ENCODE measurements at regions not wholly inside any gene's neighbourhood (a gene's known extent, or its start where the extent isn't known, plus 50 kb on each side); places are given as distances from the start of the nearest gene placed in this dataset.

DNA sequence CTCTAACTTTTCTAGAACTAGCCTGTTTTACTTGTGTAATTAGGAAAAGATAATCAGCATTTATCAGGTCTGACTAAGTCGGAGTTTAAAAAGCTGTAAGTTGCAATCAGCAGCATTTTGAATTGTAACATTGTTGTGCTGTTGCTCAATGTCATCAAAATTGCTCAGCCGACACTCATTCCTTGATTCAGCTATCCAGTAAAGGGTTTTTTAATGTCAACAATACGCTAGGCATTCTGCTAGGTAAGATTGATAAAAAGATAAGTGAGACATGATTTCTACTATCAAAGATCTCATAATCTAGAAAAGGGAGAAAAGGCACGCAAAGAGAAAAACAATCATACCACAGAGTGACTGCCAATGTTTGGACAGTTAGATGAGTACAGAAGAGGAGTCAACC lies 327.1 kb upstream of the CDH2 start:
- no peak for TF ChIP-seq ARNTL (CRISPR knock-in tag; IDR thresholded peaks at IDR 0.05; ENCODE audit: borderline replicate concordance, low read depth)
- no peak for ATAC-seq

- TF ChIP-seq CSDC2 (CRISPR knock-in tag; IDR thresholded peaks at IDR 0.05) (no peak), ESRRG (CRISPR knock-in tag; IDR thresholded peaks at IDR 0.05) (no peak), POU6F1 (CRISPR knock-in tag; IDR thresholded peaks at IDR 0.05; ENCODE audit: borderline replicate concordance, low read depth) (no peak), ZNF8 (CRISPR knock-in tag; IDR thresholded peaks at IDR 0.05) (no peak), SNAI2 (CRISPR knock-in tag; IDR thresholded peaks at IDR 0.05) (no peak), TOX (CRISPR knock-in tag; IDR thresholded peaks at IDR 0.05; ENCODE audit: borderline replicate concordance) (no peak), GLIS3 (CRISPR knock-in tag; IDR thresholded peaks at IDR 0.05) (no peak), ARNTL (CRISPR knock-in tag; IDR thresholded peaks at IDR 0.05; ENCODE audit: borderline replicate concordance, low read depth) (no peak), BACH2 (CRISPR knock-in tag; IDR thresholded peaks at IDR 0.05; ENCODE audit: borderline replicate concordance) (no peak), ZNF70 (CRISPR knock-in tag; IDR thresholded peaks at IDR 0.05) (no peak), PPARA (CRISPR knock-in tag; IDR thresholded peaks at IDR 0.05; ENCODE audit: borderline replicate concordance) (no peak), ZFP30 (CRISPR knock-in tag; IDR thresholded peaks at IDR 0.05) (no peak), ISL1 (CRISPR knock-in tag; IDR thresholded peaks at IDR 0.05) (no peak), TCF4 (CRISPR knock-in tag; IDR thresholded peaks at IDR 0.05; ENCODE audit: borderline replicate concordance) (no peak), ZNF565 (CRISPR knock-in tag; conservative IDR thresholded peaks at IDR 0.05; ENCODE audit: low read depth) (no peak), OSR1 (CRISPR knock-in tag; IDR thresholded peaks at IDR 0.05) (no peak), RARB (CRISPR knock-in tag; IDR thresholded peaks at IDR 0.05) (no peak), ZFP3 (CRISPR knock-in tag; IDR thresholded peaks at IDR 0.05) (no peak)
- TF ChIP-seq, protein P1, sequence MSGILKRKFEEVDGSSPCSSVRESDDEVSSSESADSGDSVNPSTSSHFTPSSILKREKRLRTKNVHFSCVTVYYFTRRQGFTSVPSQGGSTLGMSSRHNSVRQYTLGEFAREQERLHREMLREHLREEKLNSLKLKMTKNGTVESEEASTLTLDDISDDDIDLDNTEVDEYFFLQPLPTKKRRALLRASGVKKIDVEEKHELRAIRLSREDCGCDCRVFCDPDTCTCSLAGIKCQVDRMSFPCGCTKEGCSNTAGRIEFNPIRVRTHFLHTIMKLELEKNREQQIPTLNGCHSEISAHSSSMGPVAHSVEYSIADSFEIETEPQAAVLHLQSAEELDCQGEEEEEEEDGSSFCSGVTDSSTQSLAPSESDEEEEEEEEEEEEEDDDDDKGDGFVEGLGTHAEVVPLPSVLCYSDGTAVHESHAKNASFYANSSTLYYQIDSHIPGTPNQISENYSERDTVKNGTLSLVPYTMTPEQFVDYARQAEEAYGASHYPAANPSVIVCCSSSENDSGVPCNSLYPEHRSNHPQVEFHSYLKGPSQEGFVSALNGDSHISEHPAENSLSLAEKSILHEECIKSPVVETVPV (CRISPR knock-in tag; IDR thresholded peaks at IDR 0.05), result no peak
- ATAC-seq, result no peak
Observed at GRCh38 chr18:28494151-28494550, 317.2 kb upstream of the CDH2 start.

DNA sequence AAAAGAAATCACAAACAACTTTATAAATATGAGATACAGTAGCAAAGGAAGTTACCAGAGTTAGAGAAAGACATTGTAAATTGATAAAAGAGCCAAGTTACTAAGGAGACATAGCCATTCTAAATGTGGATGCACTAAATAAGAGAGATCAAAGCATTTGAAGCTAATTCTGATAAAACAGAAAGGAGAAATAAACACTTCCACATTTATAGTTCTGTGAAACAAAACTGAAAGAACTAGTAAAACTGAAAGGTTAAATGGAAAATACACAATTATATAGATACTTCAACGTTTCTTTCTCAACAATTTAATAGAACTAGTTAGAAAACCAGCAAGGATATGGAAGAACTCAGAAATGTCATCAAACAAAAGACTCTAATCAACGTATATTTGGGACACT lies 309.0 kb upstream of the CDH2 start:
- TF ChIP-seq TCF4 (CRISPR knock-in tag; IDR thresholded peaks at IDR 0.05; ENCODE audit: borderline replicate concordance) (no peak), GLIS3 (CRISPR knock-in tag; IDR thresholded peaks at IDR 0.05) (no peak), BACH2 (CRISPR knock-in tag; IDR thresholded peaks at IDR 0.05; ENCODE audit: borderline replicate concordance) (no peak), PPARA (CRISPR knock-in tag; IDR thresholded peaks at IDR 0.05; ENCODE audit: borderline replicate concordance) (no peak), ZFP30 (CRISPR knock-in tag; IDR thresholded peaks at IDR 0.05) (no peak)
- ATAC-seq, result no peak

- peak; percentile 65 for ATAC-seq
- TF ChIP-seq TCF4 (CRISPR knock-in tag; IDR thresholded peaks at IDR 0.05; ENCODE audit: borderline replicate concordance) (peak; percentile 96), ZNF565 (CRISPR knock-in tag; conservative IDR thresholded peaks at IDR 0.05; ENCODE audit: low read depth) (no peak), GLIS3 (CRISPR knock-in tag; IDR thresholded peaks at IDR 0.05) (no peak), RARB (CRISPR knock-in tag; IDR thresholded peaks at IDR 0.05) (no peak), ZNF70 (CRISPR knock-in tag; IDR thresholded peaks at IDR 0.05) (no peak), ZFP30 (CRISPR knock-in tag; IDR thresholded peaks at IDR 0.05) (no peak), OSR1 (CRISPR knock-in tag; IDR thresholded peaks at IDR 0.05) (no peak), ZC3H10 (CRISPR knock-in tag; IDR thresholded peaks at IDR 0.05) (no peak), CSDC2 (CRISPR knock-in tag; IDR thresholded peaks at IDR 0.05) (no peak), ZFP3 (CRISPR knock-in tag; IDR thresholded peaks at IDR 0.05) (peak; percentile 15; the same call in 1 of the 2 replicates), CREB5 (CRISPR knock-in tag; IDR thresholded peaks at IDR 0.05; ENCODE audit: low read depth) (no peak), ESRRG (CRISPR knock-in tag; IDR thresholded peaks at IDR 0.05) (0 out of 2 replicates have a peak, but pooled peaks have one; percentile 24), ISL1 (CRISPR knock-in tag; IDR thresholded peaks at IDR 0.05) (peak; percentile 79), SNAI2 (CRISPR knock-in tag; IDR thresholded peaks at IDR 0.05) (no peak), ZNF8 (CRISPR knock-in tag; IDR thresholded peaks at IDR 0.05) (no peak), ARNTL (CRISPR knock-in tag; IDR thresholded peaks at IDR 0.05; ENCODE audit: borderline replicate concordance, low read depth) (no peak), BACH2 (CRISPR knock-in tag; IDR thresholded peaks at IDR 0.05; ENCODE audit: borderline replicate concordance) (no peak), POU6F1 (CRISPR knock-in tag; IDR thresholded peaks at IDR 0.05; ENCODE audit: borderline replicate concordance, low read depth) (no peak), TOX (CRISPR knock-in tag; IDR thresholded peaks at IDR 0.05; ENCODE audit: borderline replicate concordance) (no peak)
- TF ChIP-seq, protein P2, sequence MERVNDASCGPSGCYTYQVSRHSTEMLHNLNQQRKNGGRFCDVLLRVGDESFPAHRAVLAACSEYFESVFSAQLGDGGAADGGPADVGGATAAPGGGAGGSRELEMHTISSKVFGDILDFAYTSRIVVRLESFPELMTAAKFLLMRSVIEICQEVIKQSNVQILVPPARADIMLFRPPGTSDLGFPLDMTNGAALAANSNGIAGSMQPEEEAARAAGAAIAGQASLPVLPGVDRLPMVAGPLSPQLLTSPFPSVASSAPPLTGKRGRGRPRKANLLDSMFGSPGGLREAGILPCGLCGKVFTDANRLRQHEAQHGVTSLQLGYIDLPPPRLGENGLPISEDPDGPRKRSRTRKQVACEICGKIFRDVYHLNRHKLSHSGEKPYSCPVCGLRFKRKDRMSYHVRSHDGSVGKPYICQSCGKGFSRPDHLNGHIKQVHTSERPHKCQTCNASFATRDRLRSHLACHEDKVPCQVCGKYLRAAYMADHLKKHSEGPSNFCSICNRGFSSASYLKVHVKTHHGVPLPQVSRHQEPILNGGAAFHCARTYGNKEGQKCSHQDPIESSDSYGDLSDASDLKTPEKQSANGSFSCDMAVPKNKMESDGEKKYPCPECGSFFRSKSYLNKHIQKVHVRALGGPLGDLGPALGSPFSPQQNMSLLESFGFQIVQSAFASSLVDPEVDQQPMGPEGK (CRISPR knock-in tag; IDR thresholded peaks at IDR 0.05; ENCODE audit: borderline replicate concordance), result no peak
- TF ChIP-seq, protein P3, sequence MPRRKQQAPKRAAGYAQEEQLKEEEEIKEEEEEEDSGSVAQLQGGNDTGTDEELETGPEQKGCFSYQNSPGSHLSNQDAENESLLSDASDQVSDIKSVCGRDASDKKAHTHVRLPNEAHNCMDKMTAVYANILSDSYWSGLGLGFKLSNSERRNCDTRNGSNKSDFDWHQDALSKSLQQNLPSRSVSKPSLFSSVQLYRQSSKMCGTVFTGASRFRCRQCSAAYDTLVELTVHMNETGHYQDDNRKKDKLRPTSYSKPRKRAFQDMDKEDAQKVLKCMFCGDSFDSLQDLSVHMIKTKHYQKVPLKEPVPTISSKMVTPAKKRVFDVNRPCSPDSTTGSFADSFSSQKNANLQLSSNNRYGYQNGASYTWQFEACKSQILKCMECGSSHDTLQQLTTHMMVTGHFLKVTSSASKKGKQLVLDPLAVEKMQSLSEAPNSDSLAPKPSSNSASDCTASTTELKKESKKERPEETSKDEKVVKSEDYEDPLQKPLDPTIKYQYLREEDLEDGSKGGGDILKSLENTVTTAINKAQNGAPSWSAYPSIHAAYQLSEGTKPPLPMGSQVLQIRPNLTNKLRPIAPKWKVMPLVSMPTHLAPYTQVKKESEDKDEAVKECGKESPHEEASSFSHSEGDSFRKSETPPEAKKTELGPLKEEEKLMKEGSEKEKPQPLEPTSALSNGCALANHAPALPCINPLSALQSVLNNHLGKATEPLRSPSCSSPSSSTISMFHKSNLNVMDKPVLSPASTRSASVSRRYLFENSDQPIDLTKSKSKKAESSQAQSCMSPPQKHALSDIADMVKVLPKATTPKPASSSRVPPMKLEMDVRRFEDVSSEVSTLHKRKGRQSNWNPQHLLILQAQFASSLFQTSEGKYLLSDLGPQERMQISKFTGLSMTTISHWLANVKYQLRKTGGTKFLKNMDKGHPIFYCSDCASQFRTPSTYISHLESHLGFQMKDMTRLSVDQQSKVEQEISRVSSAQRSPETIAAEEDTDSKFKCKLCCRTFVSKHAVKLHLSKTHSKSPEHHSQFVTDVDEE (CRISPR knock-in tag; IDR thresholded peaks at IDR 0.05), result peak; percentile 77; the same call in 1 of the 2 replicates
Observed at GRCh38 chr18:28485210-28485801, 308.4 kb upstream of the CDH2 start.

Measured in SK-N-SH treated with all-trans-retinoic acid at 6 μM for 48 hours (cell line).